Endodermal cell (in vitro differentiated cells): ENCODE measurements at regions not wholly inside any gene's neighbourhood (a gene's known extent, or its start where the extent isn't known, plus 50 kb on each side); places are given as distances from the start of the nearest gene placed in this dataset.

ENCODE experiments used
- DNase-seq: peaks from one replicate; pipeline ENCODE4 v3.0.0-alpha.2; 2017
- H3K27ac ChIP-seq: 2 replicates; pipeline ENCODE4 v1.5.1; 2013; ENCODE audit warnings: mild to moderate bottlenecking, low read depth, low read length, moderate library complexity
- H3K27me3 ChIP-seq: 2 replicates; pipeline ENCODE4 v1.6.1; 2013; ENCODE audit warnings: mild to moderate bottlenecking, low read length, moderate library complexity; ENCODE audit not compliant: insufficient read depth, control insufficient read depth, poor library complexity, severe bottlenecking
- H3K36me3 ChIP-seq: 2 replicates; pipeline ENCODE4 v1.7.0; 2013; ENCODE audit warnings: mild to moderate bottlenecking, low read length, moderate library complexity; ENCODE audit not compliant: control insufficient read depth, insufficient read depth
- H3K4me1 ChIP-seq: one replicate; pipeline ENCODE4 v1.7.0; 2013; ENCODE audit warnings: low read length; ENCODE audit not compliant: control insufficient read depth, insufficient read depth
- H3K4me3 ChIP-seq: 2 replicates; pipeline ENCODE4 v1.5.1; 2013; ENCODE audit warnings: mild to moderate bottlenecking, low read length, moderate library complexity
- H3K9ac ChIP-seq: 2 replicates; pipeline ENCODE4 v1.6.1; 2013; ENCODE audit warnings: mild to moderate bottlenecking, low read length, moderate library complexity; ENCODE audit not compliant: poor library complexity, severe bottlenecking; ENCODE audit errors: extremely low read depth
- H3K9me3 ChIP-seq: 2 replicates; pipeline ENCODE4 v1.6.1; 2013; ENCODE audit warnings: mild to moderate bottlenecking, low read length, moderate library complexity; ENCODE audit not compliant: control insufficient read depth
- H3K27ac Mint-ChIP-seq: 2 replicates; pipeline ENCODE4 v1.8.0; 2020; ENCODE audit warnings: mixed read lengths
- H3K27me3 Mint-ChIP-seq: 2 replicates; pipeline ENCODE4 v1.8.0; 2021; ENCODE audit warnings: mild to moderate bottlenecking, mixed read lengths; ENCODE audit not compliant: insufficient read depth
- H3K36me3 Mint-ChIP-seq: 2 replicates; pipeline ENCODE4 v1.8.0; 2020; ENCODE audit warnings: low read depth, mixed read lengths
- H3K4me1 Mint-ChIP-seq: 2 replicates; pipeline ENCODE4 v1.8.0; 2020; ENCODE audit warnings: mixed read lengths
- H3K4me3 Mint-ChIP-seq: 2 replicates; pipeline ENCODE4 v1.8.0; 2020; ENCODE audit warnings: mild to moderate bottlenecking, moderate library complexity, mixed read lengths
- H3K9me3 Mint-ChIP-seq: 2 replicates; pipeline ENCODE4 v1.8.0; 2020; ENCODE audit warnings: mild to moderate bottlenecking, mixed read lengths
- WGBS, 2 experiments: methylation state at CpG; one replicate each; pipeline versions ENCODE4 v1.1.5 to v1.1.7; 2013; ENCODE audit warnings: missing lambda C conversion rate in 2 of 2, mixed read lengths in 1 of 2; ENCODE audit not compliant: insufficient coverage in 1 of 2, insufficient read length in 1 of 2; 5-methylcytosine and 5-hydroxymethylcytosine counted together
- TF ChIP-seq, protein P1 (sequence below): fragments of 200-600 bp; sonication (generic); conservative IDR thresholded peaks from 2 replicates; pipeline ENCODE4 v1.5.0; 2021; ENCODE audit warnings: antibody characterized with exemption, mild to moderate bottlenecking

DNA sequence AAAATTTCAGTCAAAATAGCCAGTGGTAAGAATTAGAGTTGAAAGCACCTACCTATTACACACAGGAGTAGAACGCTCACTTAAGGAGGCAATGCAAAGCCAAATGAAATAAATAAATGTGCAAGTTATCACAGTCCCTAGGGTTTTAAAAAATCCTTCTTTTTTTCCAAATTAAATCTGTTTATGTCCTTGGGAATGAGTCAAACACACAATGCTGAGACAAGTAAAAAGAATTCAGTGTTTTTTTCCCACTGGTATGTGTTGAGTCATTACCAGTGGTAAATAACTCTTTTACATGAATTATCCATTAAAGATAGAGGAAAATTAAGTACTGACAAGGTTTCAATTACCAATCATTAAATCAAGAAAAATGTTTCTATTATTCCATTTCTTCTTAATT lies 438.6 kb downstream of the TNS3 start:
- H3K4me3 ChIP-seq = no peak overlapping the region
- H3K4me1 ChIP-seq = no peaks in the 10 kb centered on the region
- no peak overlapping the region for H3K4me3 Mint-ChIP-seq
- H3K27ac Mint-ChIP-seq = no peak overlapping the region
- TF ChIP-seq, protein P1, sequence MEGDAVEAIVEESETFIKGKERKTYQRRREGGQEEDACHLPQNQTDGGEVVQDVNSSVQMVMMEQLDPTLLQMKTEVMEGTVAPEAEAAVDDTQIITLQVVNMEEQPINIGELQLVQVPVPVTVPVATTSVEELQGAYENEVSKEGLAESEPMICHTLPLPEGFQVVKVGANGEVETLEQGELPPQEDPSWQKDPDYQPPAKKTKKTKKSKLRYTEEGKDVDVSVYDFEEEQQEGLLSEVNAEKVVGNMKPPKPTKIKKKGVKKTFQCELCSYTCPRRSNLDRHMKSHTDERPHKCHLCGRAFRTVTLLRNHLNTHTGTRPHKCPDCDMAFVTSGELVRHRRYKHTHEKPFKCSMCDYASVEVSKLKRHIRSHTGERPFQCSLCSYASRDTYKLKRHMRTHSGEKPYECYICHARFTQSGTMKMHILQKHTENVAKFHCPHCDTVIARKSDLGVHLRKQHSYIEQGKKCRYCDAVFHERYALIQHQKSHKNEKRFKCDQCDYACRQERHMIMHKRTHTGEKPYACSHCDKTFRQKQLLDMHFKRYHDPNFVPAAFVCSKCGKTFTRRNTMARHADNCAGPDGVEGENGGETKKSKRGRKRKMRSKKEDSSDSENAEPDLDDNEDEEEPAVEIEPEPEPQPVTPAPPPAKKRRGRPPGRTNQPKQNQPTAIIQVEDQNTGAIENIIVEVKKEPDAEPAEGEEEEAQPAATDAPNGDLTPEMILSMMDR = no peak
- no peaks in the 10 kb centered on the region for H3K4me1 Mint-ChIP-seq
- no peak overlapping the region for H3K27ac ChIP-seq
- no peak for DNase-seq
- no peaks in the 10 kb centered on the region for H3K9me3 Mint-ChIP-seq
- peaks cover 14% of the 10 kb centered on the region for H3K27me3 ChIP-seq
- peaks cover 5% of the 10 kb centered on the region for H3K27me3 Mint-ChIP-seq
- H3K36me3 ChIP-seq = no peaks in the 10 kb centered on the region
- H3K9me3 ChIP-seq = no peaks in the 10 kb centered on the region
- 85% methylated on average over 1 of the region's 1 CpG; no CpG with 5 or more reads in 1 of the 2 experiments for WGBS, 2 experiments
- no peaks in the 10 kb centered on the region for H3K36me3 Mint-ChIP-seq
- H3K9ac ChIP-seq = no peak overlapping the region

DNA sequence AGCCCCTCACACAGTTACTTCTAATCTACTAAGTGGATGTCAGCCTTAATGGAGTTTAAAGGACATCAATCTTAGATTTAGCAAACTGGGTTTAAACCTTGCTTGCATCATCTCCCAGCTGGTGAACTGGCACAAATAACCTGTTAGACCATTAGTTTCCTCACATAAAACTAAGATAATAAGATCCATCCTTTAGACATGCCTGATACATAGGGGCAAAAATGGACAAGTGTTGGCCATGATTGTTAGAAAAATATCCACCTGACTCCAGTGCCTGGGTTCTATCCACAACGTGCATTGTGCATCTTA lies 439.1 kb downstream of the TNS3 start:
- Mint-ChIP-seq H3K4me3 (no peak overlapping the region), H3K9me3 (no peaks in the 10 kb centered on the region), H3K4me1 (no peaks in the 10 kb centered on the region), H3K27ac (no peak overlapping the region), H3K36me3 (no peaks in the 10 kb centered on the region), H3K27me3 (peaks cover 5% of the 10 kb centered on the region)
- Histone ChIP-seq H3K27ac (no peak overlapping the region), H3K4me1 (no peaks in the 10 kb centered on the region), H3K9ac (no peak overlapping the region), H3K36me3 (no peaks in the 10 kb centered on the region), H3K9me3 (no peaks in the 10 kb centered on the region), H3K4me3 (no peak overlapping the region), H3K27me3 (peaks cover 14% of the 10 kb centered on the region)
- no peak for DNase-seq
- 75% methylated on average over 1 of the region's 1 CpG; no CpG with 5 or more reads in 1 of the 2 experiments for WGBS, 2 experiments
- TF ChIP-seq, protein P1 = no peak

DNA sequence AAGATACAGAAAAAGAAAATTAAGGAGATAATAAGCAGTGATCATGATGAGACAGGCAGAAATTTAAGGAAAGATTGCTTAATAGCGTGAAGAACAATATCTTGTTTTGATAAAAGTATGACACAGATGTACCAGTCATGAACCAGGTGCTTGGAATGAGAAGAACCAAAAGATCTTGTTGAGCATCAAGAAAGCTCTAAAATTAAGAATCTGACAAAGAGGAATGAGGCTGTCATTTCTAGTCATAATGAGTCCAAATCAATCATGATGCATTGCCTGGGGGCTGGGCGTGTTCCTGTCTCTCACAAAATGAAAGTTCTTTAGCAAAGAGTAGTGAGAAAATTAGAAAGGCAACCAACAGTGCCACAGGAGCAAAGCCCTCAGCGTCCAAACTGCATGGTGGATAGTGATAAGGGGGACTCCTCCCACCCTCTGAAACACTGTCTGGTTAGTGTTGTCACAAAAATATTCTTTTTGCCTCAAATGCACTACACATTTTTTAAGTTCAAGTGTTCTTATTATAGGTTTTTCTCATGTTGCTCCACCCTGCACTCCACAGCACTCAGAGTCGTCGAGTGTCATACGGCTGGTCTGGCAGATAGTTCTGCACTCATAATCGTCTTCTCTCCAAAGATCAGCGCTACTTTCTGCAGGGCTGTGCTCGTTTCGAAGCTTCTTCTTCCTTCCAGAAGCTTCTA lies 439.6 kb downstream of the TNS3 start:
- WGBS, 2 experiments = 84 to 86% methylated on average over 7 to 10 of the region's 10 CpGs
- TF ChIP-seq, protein P1 = no peak
- Histone ChIP-seq H3K36me3 (no peaks in the 10 kb centered on the region), H3K9ac (no peak overlapping the region), H3K27me3 (peaks cover 14% of the 10 kb centered on the region), H3K4me3 (no peak overlapping the region), H3K9me3 (no peaks in the 10 kb centered on the region), H3K4me1 (no peaks in the 10 kb centered on the region), H3K27ac (no peak overlapping the region)
- no peak overlapping the region for H3K27ac Mint-ChIP-seq
- H3K4me1 Mint-ChIP-seq = no peaks in the 10 kb centered on the region
- H3K36me3 Mint-ChIP-seq = no peaks in the 10 kb centered on the region
- H3K27me3 Mint-ChIP-seq = peaks cover 5% of the 10 kb centered on the region
- no peaks in the 10 kb centered on the region for H3K9me3 Mint-ChIP-seq
- no peak for DNase-seq
- H3K4me3 Mint-ChIP-seq = no peak overlapping the region
